T-helper 1 cell (primary cell): ENCODE measurements at regions not wholly inside any gene's neighbourhood (a gene's known extent, or its start where the extent isn't known, plus 50 kb on each side); places are given as distances from the start of the nearest gene placed in this dataset.
A peak's percentile ranks its signal among the peaks of the same experiment; 100 is the strongest.
"Not testable (repeated sequence)": the region's sequence is repeated elsewhere in the genome, so short reads cannot be mapped to it uniquely, and the experiment has no call there.

ENCODE experiments used
- DNase-seq, 5 donors: peaks; one replicate each; pipeline ENCODE4 v3.0.0-alpha.2; 2012 to 2020

DNA sequence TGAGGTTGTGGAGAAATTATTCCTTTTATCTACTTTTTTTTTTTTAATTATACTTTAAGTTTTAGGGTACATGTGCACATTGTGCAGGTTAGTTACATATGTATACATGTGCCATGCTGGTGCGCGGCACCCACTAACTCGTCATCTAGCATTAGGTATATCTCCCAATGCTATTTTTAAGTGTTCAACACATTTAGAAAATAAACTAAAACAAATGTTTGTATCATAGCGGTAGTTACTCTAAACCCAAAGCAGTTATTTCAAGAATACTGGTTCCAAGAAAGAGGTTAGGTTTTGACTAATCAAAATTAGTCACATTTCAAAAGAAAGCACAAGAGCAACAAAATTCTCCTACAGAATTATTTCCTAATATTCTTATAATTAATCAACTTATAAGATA, 119.5 kb upstream of the SEM1 start:
- not testable (repeated sequence) for DNase-seq

GRCh38 chr7:96831446-96831845, 121.8 kb upstream of the SEM1 start:
- DNase-seq = no peak

- no peak for DNase-seq
Measured at GRCh38 chr7:96832092-96832662, 122.5 kb upstream of the SEM1 start.

GRCh38 chr7:96833676-96834453, 124.2 kb upstream of the SEM1 start:
- no peak for DNase-seq

DNA sequence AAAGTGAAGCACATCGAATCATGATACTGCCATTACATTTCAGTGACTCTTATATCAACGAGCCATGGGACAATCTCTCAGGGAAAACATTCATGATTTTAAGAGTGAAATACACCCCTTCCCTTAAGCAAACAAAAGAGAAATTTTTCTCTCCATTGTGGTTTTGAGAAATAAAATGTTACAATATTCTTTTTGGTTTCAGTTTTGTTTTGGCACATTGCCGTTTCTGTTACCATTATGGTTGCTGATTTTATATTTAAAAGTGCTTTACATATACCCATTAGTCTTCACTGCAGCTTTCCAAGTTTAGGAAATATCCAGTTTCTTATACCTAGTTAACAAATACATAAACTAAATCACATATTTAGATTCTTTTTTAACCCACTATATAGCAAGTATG, 126.8 kb upstream of the SEM1 start:
- DNase-seq = no peak

DNA sequence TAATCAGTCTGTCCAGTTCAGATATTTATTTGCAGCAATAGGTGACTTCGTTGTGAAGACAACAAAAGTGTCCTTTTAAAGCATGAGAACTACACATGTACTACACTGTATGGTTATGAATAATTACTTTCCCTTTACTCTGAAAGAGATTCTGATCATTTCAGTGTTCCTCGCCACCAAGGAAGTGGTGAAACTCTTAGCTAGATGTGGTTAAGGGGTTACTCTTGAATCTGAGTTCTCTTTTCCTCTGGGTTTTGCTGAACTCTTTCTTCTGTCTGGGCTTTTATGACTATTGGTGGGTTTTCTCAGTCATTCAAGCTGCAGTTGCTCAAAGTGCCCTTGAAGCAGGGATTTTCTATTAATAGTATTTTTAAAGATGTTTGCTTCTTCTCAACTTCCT, 127.9 kb upstream of the SEM1 start:
- peak in 2 of 5 donors; percentile 11 to 61 for DNase-seq

DNA sequence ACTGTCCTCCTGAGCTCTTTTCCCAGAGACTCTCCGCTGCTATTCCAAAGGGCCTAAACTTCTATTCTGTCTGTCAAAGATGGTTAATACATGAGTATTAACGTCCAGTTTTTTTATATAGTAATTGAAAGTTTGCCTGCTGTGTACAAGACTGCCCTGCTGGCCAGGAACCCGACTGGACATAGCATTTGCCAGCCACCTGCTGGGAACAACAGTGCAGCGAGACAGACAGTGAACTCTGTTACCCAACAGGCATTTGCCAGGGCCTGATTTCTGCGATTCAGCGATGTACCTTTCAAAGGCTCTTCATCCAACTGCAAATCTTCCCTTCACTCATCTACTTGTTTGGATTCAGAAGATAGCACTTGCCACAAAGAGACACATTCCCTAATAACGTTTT, 128.8 kb upstream of the SEM1 start:
- DNase-seq = no peak

- DNase-seq = no peak
Measured at GRCh38 chr7:96855139-96855538, 145.5 kb upstream of the SEM1 start.

GRCh38 chr7:96855691-96856090, 146.0 kb upstream of the SEM1 start:
- no peak for DNase-seq

DNA sequence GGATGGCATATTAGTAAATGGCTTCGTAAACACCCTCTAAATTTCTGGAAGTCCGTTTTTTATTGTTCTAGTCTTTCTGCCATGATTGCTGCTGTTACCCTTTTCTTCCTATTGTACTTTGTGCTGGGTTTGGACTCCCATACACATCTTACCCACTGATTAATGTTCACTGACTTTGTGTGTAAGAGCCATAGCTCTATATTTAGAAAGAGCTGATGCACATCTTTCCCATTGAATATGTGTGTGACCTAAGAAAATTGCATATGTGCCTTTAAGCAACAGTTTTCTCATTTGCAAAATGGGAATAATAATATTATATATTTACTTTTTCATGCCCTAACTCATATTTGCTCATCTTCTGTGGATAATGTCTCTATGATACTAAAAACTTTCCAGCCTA, 135.8 kb upstream of the DLX6 start:
- no peak for DNase-seq

DNA sequence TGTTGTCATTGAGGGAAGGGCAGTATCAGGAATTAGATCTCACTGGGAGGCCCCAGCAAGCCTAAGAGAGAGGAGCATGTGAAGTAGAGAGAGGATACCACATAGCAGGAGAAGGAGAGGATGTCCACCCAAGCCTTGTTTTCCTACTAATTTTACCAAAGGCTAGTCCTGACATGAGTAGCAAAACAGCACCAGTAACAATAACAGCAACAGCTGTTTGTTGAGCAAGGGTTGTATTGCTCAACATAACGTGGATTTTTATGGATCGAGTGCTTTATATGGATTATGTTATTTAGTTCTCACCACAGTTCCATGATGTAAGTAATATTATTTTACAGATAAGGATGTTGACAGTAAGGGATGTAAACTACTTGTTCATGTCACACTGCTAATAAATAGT, 135.2 kb upstream of the DLX6 start:
- DNase-seq = no peak

DNA sequence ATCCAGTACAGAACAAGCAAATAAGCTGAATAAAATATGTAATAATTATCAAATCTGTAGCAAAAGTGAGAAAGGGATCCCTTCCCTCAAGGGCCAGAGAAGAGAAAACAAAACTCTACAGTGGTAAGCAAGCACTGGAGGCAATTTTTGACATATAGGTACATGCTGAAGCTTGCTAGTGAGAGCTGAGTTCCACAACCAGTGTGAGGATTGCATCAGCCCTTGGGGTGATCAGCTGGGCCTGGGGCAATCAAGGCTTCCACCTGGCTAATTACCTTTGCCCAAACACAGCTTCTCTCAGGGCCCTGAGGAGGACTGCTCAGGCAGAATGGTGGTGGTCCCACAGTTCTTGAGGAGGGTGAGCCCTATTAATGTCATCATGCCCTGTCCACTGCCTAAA, 134.4 kb upstream of the DLX6 start:
- no peak for DNase-seq

DNA sequence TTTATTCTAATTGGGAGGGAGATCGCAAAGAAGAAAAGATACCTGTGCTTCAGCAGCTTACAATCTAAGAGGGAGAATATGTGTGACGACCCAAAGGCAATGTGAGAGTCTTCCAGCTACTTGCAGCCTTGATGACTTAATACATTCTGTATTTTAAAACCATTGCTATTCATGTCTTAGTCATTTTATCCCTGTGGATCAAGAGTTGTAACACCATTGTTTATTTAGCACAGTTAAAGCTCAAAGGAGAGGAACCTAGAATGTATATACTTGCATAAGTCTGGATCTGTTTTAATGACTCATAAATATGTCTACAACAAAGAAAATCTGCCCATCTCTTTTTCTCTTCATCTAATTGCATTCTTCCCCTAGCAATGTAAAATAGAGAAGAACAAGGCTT, 117.9 kb upstream of the DLX6 start:
- DNase-seq = no peak

DNA sequence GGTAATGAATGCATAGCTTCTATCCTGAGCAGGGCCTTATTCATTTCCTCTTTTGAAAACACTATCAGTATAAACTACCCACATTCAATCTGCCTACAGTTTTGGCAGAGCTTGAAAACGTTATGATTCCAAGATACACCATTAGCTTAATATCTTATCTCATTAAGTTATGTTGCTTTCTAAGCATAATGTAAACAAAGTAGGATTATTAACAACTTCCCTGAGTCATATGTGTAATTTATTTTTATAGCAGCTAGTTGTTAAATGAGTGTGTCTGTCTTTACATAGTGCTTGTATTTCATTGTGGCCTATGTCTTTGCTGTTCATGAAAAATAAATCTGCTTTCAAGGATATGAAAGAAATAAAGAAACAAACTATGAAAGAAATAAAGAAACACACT, 106.2 kb upstream of the DLX6 start:
- no peak for DNase-seq

- DNase-seq = no peak
Measured at GRCh38 chr7:96901822-96902445, 103.4 kb upstream of the DLX6 start.

GRCh38 chr7:96903906-96904305, 101.4 kb upstream of the DLX6 start:
- no peak for DNase-seq

DNA sequence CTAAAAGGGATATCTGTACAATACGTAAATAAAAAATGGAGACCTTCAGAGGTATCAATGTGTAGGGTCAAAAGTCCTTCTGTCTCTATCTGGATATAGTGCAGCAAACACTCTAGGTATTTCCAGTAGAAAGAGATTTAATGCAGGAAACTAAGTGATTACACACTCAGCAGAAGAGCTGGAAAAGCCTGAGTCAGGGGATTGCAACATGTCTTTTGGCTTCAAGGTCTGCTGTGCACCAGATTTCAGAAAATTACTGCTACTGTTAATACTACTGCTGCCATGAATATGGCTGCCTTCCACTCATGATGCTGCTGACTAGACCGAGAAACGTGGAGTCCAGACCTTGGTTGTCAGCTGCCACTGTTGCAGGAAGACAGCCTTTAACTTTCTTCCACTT, 94.9 kb upstream of the DLX6 start:
- no peak for DNase-seq

DNA sequence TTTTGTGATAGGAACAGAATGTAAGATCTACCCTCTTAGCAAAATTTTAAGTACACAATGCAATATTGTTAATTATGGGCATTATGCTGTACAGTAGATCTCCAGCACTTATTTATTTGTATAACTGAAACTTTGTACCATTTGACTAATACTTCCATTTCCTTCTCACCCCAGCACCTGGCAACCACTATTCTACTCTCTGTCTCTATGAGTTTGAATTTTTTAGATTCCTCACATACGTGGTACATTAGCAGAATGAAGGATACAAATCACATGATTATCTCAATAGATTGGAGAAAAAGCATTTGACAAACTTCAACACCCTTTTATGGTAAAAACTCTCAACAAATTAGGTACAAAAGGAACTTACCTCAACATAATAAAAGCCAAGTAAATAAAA, 90.3 kb upstream of the DLX6 start:
- no peak for DNase-seq

GRCh38 chr7:96920064-96920463, 85.3 kb upstream of the DLX6 start:
- DNase-seq = no peak

GRCh38 chr7:96920713-96921112, 84.6 kb upstream of the DLX6 start:
- DNase-seq = no peak

DNA sequence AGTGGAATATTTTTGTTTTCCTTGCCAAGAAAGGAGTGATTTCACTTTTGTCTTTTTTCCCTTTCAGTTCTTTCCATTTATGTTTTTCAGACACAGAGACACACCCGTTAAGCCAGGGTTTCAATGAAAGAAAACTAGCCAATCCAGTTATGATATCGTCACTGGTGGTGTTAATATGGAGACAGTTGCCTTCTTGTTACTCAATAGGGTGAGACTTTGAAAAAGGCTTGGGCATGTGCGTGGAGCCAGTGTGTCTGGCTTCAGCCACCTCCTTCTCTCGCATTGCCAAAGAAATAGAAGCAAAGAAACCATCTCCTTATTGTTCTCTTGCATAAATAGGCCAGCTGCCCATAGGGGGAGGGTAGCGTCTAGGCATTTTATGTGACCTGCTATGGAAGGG, 84.1 kb upstream of the DLX6 start:
- no peak for DNase-seq

- DNase-seq = no peak
Measured at GRCh38 chr7:96921771-96922170, 83.6 kb upstream of the DLX6 start.

- DNase-seq = not testable (repeated sequence)
Measured at GRCh38 chr7:96923345-96923744, 82.0 kb upstream of the DLX6 start.

DNA sequence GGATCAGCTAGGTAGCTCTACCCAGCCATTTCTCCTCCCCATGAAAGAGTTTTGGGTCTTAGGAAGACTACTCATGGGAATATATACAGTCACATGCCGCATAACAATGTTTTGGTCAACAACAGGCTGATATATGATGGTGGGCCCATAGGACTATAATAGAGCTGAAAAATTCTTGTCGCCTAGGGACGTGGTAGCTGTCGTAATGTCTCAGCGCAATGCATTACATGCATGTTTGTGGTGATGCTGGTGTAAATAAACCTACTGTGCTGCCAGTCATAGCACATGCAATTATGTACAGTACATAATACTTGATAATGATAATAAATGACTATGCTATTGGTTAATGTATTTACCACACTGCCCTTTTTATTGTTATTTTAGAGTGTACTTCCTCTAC, 78.2 kb upstream of the DLX6 start:
- no peak for DNase-seq
